EH (cell line): ENCODE measurements at regions not wholly inside any gene's neighbourhood (a gene's known extent, or its start where the extent isn't known, plus 50 kb on each side); places are given as distances from the start of the nearest gene placed in this dataset.
A peak's percentile ranks its signal among the peaks of the same experiment; 100 is the strongest.

Experiments used
- DNase-seq: peaks from one replicate; pipeline ENCODE4 v3.0.0-alpha.2; 2015; ENCODE audit warnings: low read depth

- DNase-seq = no peak
These were observed 1198.9 kb upstream of the PCDH7 start for GRCh38 chr4:29521281-29521680.

GRCh38 chr4:29536745-29537144, 1183.4 kb upstream of the PCDH7 start:
- DNase-seq = no peak

GRCh38 chr4:29538889-29539646, 1181.1 kb upstream of the PCDH7 start:
- DNase-seq = no peak

GRCh38 chr4:29540439-29541102, 1179.6 kb upstream of the PCDH7 start:
- no peak for DNase-seq

GRCh38 chr4:29541757-29542156, 1178.4 kb upstream of the PCDH7 start:
- no peak for DNase-seq

- DNase-seq = peak; percentile 37
These were observed 1170.8 kb upstream of the PCDH7 start for GRCh38 chr4:29549342-29549741.

- DNase-seq = no peak
These were observed 1168.3 kb upstream of the PCDH7 start for GRCh38 chr4:29551821-29552220.

GRCh38 chr4:29553846-29554245, 1166.3 kb upstream of the PCDH7 start:
- DNase-seq = no peak

GRCh38 chr4:29558789-29559188, 1161.4 kb upstream of the PCDH7 start:
- DNase-seq = no peak

- DNase-seq = no peak
These were observed 1160.9 kb upstream of the PCDH7 start for GRCh38 chr4:29559286-29559685.

- DNase-seq = no peak
These were observed 1159.7 kb upstream of the PCDH7 start for GRCh38 chr4:29560452-29560851.

- no peak for DNase-seq
These were observed 1154.9 kb upstream of the PCDH7 start for GRCh38 chr4:29565256-29565655.

- no peak for DNase-seq
These were observed 1153.8 kb upstream of the PCDH7 start for GRCh38 chr4:29566371-29566770.

GRCh38 chr4:29571322-29571721, 1148.8 kb upstream of the PCDH7 start:
- no peak for DNase-seq

- no peak for DNase-seq
These were observed 1141.8 kb upstream of the PCDH7 start for GRCh38 chr4:29578329-29578728.

GRCh38 chr4:29581457-29581856, 1138.7 kb upstream of the PCDH7 start:
- DNase-seq = no peak

- DNase-seq = no peak
These were observed 1131.6 kb upstream of the PCDH7 start for GRCh38 chr4:29588617-29589016.

GRCh38 chr4:29596228-29596627, 1123.9 kb upstream of the PCDH7 start:
- DNase-seq = no peak

GRCh38 chr4:29619168-29619567, 1101.0 kb upstream of the PCDH7 start:
- DNase-seq = no peak

- DNase-seq = no peak
These were observed 1088.0 kb upstream of the PCDH7 start for GRCh38 chr4:29632199-29632598.

- DNase-seq = no peak
These were observed 1083.2 kb upstream of the PCDH7 start for GRCh38 chr4:29636961-29637360.

GRCh38 chr4:29653221-29653620, 1066.9 kb upstream of the PCDH7 start:
- DNase-seq = no peak

- no peak for DNase-seq
These were observed 1039.5 kb upstream of the PCDH7 start for GRCh38 chr4:29680644-29681043.

GRCh38 chr4:29704059-29704458, 1016.1 kb upstream of the PCDH7 start:
- DNase-seq = no peak
